ENCODE measurements at regions not wholly inside any gene's neighbourhood (a gene's known extent, or its start where the extent isn't known, plus 50 kb on each side); places are given as distances from the start of the nearest gene placed in this dataset.

- Histone ChIP-seq H3K18ac (ENCODE audit: extremely low read depth, low read length) (no peak overlapping the region), H3K4ac (replicated peaks; ENCODE audit: insufficient read length, low read depth, low read length) (no peak overlapping the region), H3K56ac (replicated peaks; ENCODE audit: insufficient read length, low read depth, low read length) (no peak overlapping the region), H2BK5ac (ENCODE audit: low read depth, low read length) (no peak overlapping the region), H3K4me2 (ENCODE audit: insufficient read depth in 1 of 2, low read depth in 2 of 2, low read length in 2 of 2) (no peak overlapping the region), H4K91ac (replicated peaks; ENCODE audit: insufficient read length, low read length) (no peak overlapping the region), H3K79me2 (ENCODE audit: control insufficient read depth in 1 of 2, insufficient read depth in 2 of 2, low read length in 2 of 2) (no peaks in the 10 kb centered on the region), H3K4me1 (replicated peaks in 1 of 4; ENCODE audit: control insufficient read depth in 3 of 4, insufficient read depth in 4 of 4, low read length in 3 of 4) (peaks cover 0 to 5% (median 1%) of the 10 kb centered on the region in 4 experiments; a peak in 3 of 7 replicates), H3K79me1 (ENCODE audit: low read depth, low read length) (no peaks in the 10 kb centered on the region), H2AK5ac (ENCODE audit: low read depth, low read length) (no peak overlapping the region), H3K36me3 (ENCODE audit: control insufficient read depth in 2 of 4, insufficient read depth in 4 of 4, low read length in 3 of 4) (no peaks in the 10 kb centered on the region), H3K9ac (replicated peaks in 1 of 4; ENCODE audit: extremely low read depth in 1 of 4, low read depth in 3 of 4, low read length in 3 of 4) (no peak overlapping the region), H4K20me1 (replicated peaks in 1 of 2; ENCODE audit: control insufficient read depth in 1 of 2, insufficient read depth in 2 of 2, low read length in 2 of 2) (no peaks in the 10 kb centered on the region), H2AFZ (ENCODE audit: low read length) (no peak overlapping the region), H4K5ac (ENCODE audit: insufficient read length, low read depth, low read length) (no peak overlapping the region), H3K27me3 (replicated peaks in 1 of 4; ENCODE audit: control insufficient read depth in 3 of 4, extremely low read depth in 1 of 4, insufficient read depth in 3 of 4, low read length in 3 of 4) (no peaks in the 10 kb centered on the region), H3K9me3 (ENCODE audit: insufficient read depth in 2 of 2, low read depth in 1 of 2, low read length in 1 of 2) (no peaks in the 10 kb centered on the region), H2BK12ac (ENCODE audit: low read depth, low read length) (no peak overlapping the region), H2BK20ac (ENCODE audit: low read length) (no peak overlapping the region), H4K8ac (ENCODE audit: extremely low read depth, insufficient read depth, low read length) (no peak overlapping the region), H3K27ac (ENCODE audit: low read depth, low read length) (no peak overlapping the region), H2BK15ac (ENCODE audit: low read length) (no peak overlapping the region), H3K4me3 (ENCODE audit: extremely low read depth in 1 of 4, insufficient read depth in 2 of 4, low read depth in 3 of 4, low read length in 4 of 4) (no peak overlapping the region), H3K23ac (ENCODE audit: insufficient read length) (no peak overlapping the region), H3K14ac (ENCODE audit: insufficient read length) (no peak overlapping the region), H3K23me2 (ENCODE audit: low read depth, low read length) (no peaks in the 10 kb centered on the region), H2BK120ac (replicated peaks; ENCODE audit: low read depth, low read length) (no peak overlapping the region)
- ChIA-PET CTCF (ENCODE audit: partially characterized antibody) (interaction anchor here (0.7 to 2.4 kb wide), 4 partner anchors 9 to 115 kb away, joined by 3 to 6 read pairs (median 4); no protein-coding TSS in a partner anchor), POLR2A (ENCODE audit: partially characterized antibody) (no interaction called here)
- WGBS, 2 experiments (ENCODE audit: extremely low coverage in 1 of 2, insufficient coverage in 1 of 2, insufficient read length in 1 of 2, insufficient replicate concordance in 2 of 2, low coverage in 1 of 2, low lambda C conversion rate in 2 of 2, missing lambda C conversion rate in 1 of 2): 71% methylated on average over 5 of the region's 5 CpGs; no CpG with 5 or more reads in 1 of the 2 experiments
- FAIRE-seq: no peak
- no peak for DNase-seq (ENCODE audit: low read depth in 1 of 2, low spot score in 2 of 2)
- TF ChIP-seq TAF7 (optimal IDR thresholded peaks at IDR 0.05; ENCODE audit: borderline replicate concordance, low read depth, low read length) (no peak), MAX (IDR thresholded peaks at IDR 0.05) (no peak), SAP30 (IDR thresholded peaks at IDR 0.05; ENCODE audit: insufficient read depth, insufficient replicate concordance, low read length) (no peak), GTF2F1 (IDR thresholded peaks at IDR 0.05; ENCODE audit: borderline replicate concordance, low read depth, low read length) (no peak), EGR1 (IDR thresholded peaks at IDR 0.05; ENCODE audit: borderline replicate concordance, low read depth, low read length) (no peak), KDM4A (IDR thresholded peaks at IDR 0.05; ENCODE audit: low read depth, low read length, severe bottlenecking) (no peak), CEBPB (IDR thresholded peaks at IDR 0.05; ENCODE audit: low read depth, low read length) (no peak), TCF12 (IDR thresholded peaks at IDR 0.05; ENCODE audit: low read depth, low read length) (no peak), CTCF (IDR thresholded peaks at IDR 0.05; ENCODE audit: control extremely low read depth in 1 of 3, insufficient read depth in 1 of 3, low read depth in 1 of 3, low read length in 3 of 3) (no peak), CHD1 (IDR thresholded peaks at IDR 0.05; ENCODE audit: low read depth, low read length) (no peak), NANOG (IDR thresholded peaks at IDR 0.05; ENCODE audit: insufficient read depth, low read depth, low read length, poor library complexity, severe bottlenecking) (no peak), PHF8 (conservative IDR thresholded peaks at IDR 0.05; ENCODE audit: low read depth, low read length) (no peak)
Measured at GRCh38 chr3:150059241-150059640, 88.5 kb upstream of the PFN2 start.
